ELR (cell line): ENCODE measurements at regions not wholly inside any gene's neighbourhood (a gene's known extent, or its start where the extent isn't known, plus 50 kb on each side); places are given as distances from the start of the nearest gene placed in this dataset.

ENCODE experiments used
- DNase-seq: peaks from one replicate; pipeline ENCODE4 v3.0.0-alpha.2; 2015; ENCODE audit warnings: low read depth

GRCh38 chr6:145374570-145374969, 360.8 kb downstream of the EPM2A start:
- no peak for DNase-seq

DNA sequence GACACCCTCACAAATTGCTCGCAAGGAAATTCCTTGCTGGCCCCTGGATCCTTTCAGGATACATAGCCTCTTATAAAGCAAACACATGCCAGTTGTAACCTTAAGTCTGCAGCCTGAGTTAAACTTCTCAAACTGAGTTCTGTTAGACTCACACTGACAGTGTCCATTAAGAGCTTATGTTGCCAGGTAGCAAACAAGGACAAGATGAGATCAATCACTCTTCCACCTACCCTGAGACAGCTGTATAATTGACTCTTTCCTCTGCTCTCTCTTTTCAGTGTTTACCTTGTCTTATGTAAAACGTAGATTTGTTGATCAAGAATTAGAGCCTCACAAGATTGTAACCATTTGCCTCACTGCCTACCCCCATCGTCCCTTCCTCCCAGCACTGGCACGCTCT, 359.8 kb downstream of the EPM2A start:
- no peak for DNase-seq

GRCh38 chr6:145380186-145380585, 355.1 kb downstream of the EPM2A start:
- DNase-seq, result no peak

- DNase-seq, result no peak
Observed at GRCh38 chr6:145381941-145382340, 353.4 kb downstream of the EPM2A start.

GRCh38 chr6:145383428-145383827, 351.9 kb downstream of the EPM2A start:
- DNase-seq, result no peak

GRCh38 chr6:145384503-145384902, 350.8 kb downstream of the EPM2A start:
- DNase-seq, result no peak

DNA sequence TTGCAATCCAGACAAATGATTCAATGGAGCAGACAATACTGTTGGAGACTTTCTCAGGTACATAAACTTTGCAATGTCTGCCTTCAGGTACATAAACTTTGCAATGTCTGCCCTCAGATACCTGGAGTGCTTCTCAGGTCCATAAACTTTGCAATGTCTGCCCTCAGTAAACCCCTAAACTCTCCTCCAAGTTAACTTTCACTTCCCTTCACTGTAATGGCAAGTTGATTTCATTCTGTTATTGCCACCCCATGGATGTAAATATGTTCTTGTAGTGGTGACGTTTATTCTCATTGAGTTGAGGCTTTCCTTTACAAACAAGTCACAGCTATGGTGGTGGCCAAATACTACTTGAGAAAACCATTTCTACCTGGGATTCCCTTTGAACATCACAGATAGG, 338.8 kb downstream of the EPM2A start:
- DNase-seq, result no peak

- DNase-seq, result no peak
Observed at GRCh38 chr6:145400508-145400907, 334.8 kb downstream of the EPM2A start.

DNA sequence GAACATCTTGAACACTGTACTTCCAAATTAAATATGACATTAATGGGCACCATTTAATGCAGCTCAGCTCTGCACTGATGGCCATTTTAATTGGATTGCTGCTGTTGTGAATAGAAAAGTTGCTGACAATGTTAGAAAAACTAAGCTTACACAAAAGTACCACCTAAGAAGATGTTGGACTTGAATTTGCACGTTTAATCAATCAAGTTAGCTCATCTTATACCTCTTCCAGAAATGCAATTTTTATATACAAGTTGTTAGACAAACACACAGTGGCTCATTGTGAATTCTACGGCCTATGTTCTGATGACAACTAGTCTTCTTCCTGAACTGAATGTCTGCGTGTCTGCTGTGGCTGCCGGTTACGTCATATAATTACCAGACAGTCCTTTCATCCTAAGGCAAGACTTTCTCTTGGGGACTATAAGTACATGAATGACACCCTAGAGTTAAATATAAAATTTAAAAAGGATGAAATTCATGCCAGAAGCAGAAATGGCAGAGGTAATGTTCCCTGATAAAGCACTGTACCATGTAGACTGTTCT, 330.2 kb downstream of the EPM2A start:
- DNase-seq, result no peak

GRCh38 chr6:145406783-145407182, 328.5 kb downstream of the EPM2A start:
- no peak for DNase-seq

DNA sequence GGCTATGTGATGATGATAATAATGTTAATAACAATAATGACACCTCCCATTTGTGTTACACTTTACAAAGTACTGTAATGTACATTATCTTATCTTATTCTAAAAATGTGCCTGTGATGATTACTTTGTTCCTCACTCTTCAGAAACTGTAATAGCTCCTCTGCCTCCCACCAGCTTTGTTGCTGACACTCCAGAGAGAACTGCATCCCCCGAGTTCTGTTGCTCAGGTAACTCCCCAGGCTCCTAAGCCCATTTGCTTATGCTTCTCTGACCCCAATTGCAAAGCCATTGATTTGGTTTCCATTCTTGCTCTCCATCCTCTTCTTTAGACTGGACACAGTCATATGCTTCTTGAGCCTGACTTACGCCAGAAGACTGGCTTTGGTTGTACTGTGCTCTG, 319.7 kb downstream of the EPM2A start:
- no peak for DNase-seq

- DNase-seq, result no peak
Observed at GRCh38 chr6:145420599-145420998, 314.7 kb downstream of the EPM2A start.

GRCh38 chr6:145423936-145424335, 311.4 kb downstream of the EPM2A start:
- no peak for DNase-seq

- DNase-seq, result no peak
Observed at GRCh38 chr6:145427232-145427631, 308.1 kb downstream of the EPM2A start.

DNA sequence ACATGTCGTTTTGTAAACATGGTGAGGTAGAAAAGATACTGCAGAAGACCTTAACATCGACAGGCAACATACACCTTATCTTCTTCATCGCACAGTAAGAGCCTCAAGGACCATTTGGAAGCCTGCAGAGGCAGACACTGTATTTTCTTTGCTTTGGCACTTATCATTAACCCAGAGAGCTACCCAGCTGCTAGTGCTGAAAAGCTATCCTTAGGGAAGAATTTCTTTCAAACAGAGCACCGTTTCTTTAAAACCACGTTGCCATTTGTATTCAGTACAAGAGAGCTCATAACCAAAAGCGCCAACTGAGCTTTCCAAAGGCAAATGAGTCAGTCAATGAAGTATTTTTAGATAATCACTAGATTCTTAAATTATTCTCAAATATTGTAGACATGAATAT, 306.6 kb downstream of the EPM2A start:
- no peak for DNase-seq

GRCh38 chr6:145442110-145442509, 293.2 kb downstream of the EPM2A start:
- no peak for DNase-seq

DNA sequence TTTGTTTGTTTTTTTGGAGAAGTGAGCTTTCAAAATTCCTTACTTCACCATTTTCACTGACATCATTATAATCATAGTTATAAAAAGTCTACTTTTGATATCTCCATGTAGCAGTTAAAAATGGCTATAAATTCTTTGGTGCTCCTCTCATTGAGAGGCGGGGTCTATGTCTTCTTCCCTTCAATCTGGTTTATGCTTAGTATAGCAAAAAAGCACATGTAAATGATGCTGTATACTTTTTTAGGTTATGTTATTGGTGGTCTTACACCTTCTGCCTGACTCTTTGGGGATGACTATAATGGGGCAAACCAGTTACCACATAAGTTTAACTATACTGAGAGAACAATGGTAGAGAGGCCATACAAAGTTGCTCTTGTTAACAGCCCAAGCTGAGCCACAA, 289.6 kb downstream of the EPM2A start:
- DNase-seq, result no peak

DNA sequence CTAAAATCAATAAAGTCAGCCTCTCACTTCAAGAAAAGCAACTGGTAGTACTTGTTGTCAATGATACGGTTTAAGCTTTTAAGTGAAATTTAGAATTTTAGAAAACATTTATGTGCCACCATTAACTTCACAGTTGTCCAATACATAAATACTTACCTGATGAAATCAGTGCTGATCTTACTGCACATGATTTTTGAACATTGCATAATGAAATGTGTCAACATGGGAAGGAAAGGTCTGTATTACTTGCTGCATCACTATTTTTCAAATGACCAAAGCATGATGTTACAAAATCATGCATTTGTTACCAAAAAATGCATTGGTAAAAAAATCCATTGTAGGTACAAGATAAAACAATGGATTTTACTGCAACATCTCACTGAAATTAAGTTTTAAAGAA, 284.3 kb downstream of the EPM2A start:
- DNase-seq, result no peak

DNA sequence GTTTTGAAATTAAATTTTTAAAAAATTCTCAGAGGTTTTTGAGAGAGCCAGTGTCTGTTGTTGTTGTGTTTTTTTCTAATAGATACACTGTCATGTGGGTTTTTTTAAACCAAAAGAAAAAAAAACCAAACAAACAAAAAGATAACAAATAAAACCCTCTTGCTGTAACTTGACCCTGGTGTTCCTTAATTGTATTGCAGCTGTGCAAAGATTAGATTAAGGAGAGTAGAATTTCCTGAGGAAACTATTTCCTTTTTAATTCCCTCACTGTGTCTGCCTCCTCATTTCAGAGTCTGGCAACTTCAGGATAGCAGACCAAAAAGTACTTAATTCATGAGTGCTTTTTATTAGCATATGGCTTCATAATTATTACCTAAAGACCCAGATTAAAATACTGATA, 281.9 kb downstream of the EPM2A start:
- peak; percentile 30 for DNase-seq

- DNase-seq, result no peak
Observed at GRCh38 chr6:145454006-145454405, 281.3 kb downstream of the EPM2A start.

GRCh38 chr6:145457556-145457955, 277.8 kb downstream of the EPM2A start:
- no peak for DNase-seq

GRCh38 chr6:145468534-145468933, 266.8 kb downstream of the EPM2A start:
- no peak for DNase-seq

GRCh38 chr6:145469021-145469420, 266.3 kb downstream of the EPM2A start:
- no peak for DNase-seq

DNA sequence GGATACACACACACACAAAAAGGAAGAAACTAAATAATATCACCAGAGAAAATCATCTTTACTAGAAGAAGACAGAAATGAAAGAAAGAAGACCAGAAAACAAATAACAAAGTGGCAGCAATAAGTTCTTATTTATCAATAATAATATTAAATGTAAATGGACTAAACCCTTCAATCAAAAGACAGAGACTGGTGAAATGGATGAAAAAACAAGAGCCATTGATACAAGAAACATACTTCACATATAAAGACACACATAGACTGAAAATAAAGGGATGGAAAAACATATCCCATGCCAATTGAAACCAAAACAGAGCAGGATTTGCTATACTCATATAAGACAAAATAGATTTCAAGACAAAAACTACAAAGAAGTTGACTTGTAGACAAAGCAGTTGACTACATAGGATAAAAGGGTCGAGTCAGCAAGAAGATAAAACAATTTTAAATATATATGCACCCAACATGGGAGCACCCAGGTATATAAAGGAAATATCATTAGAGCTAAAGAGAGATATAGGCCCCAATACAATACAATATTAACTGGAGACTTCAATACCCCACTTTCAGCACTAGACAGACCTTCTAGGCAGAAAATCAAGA, 259.4 kb downstream of the EPM2A start:
- no peak for DNase-seq

- DNase-seq, result no peak
Observed at GRCh38 chr6:145480024-145480423, 255.3 kb downstream of the EPM2A start.
